ENCODE measurements at regions not wholly inside any gene's neighbourhood (a gene's known extent, or its start where the extent isn't known, plus 50 kb on each side); places are given as distances from the start of the nearest gene placed in this dataset.

DNA sequence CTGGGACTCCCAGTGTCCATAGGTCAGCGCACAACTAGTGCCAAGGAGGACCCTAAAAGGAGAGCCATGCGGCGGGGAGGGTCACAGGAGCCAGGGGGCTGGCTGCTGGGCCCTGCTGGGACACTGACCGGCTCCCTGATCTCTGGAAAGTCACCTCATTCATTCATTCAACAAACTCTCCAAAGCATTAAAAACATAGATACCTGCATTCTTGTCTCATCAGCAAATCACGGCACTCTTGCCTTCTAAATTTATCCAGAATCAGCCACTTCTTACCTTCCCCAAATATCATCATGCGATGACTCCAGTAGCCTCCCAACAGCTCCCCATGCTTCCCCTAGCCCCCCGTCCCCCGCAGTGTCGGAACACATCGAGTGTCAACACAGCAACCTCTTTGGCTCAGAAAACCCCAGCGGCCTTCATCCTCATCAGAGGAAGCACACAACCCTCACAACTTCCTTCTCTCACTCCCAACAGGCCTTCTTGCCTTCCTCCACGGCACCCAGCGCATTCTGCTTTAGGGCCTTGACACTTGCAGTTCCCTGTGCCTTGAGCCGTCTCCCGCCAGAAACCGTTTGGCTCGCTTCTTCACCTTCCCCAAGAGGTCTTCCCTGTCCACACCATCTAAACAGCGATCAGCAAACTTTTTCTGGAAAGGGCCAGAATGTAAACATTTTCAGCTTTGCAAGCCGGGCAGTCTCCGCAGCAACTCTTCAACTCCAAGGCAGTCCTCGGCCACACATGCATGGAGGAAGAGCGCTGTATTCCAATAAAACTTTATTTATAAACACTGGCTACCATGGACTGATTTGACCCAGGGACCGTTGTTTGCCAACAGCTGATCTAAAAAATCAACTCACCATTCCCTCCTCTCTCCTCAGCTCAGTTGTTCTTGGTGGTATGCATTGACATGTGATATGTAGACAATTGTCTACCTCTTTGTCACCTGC is 119.5 kb upstream of the TNRC6C start:
- Mint-ChIP-seq H3K9me3 (ENCODE audit: unreplicated experiment) (no peaks in the 10 kb centered on the region), H3K4me1 (ENCODE audit: unreplicated experiment) (peaks cover 39% of the 10 kb centered on the region)

GRCh38 chr17:77839698-77840512 is 118.6 kb upstream of the TNRC6C start:
- Mint-ChIP-seq H3K27me3 (ENCODE audit: unreplicated experiment) (no peaks in the 10 kb centered on the region), H3K9me3 (ENCODE audit: unreplicated experiment) (no peaks in the 10 kb centered on the region), H3K36me3 (ENCODE audit: unreplicated experiment) (no peaks in the 10 kb centered on the region), H3K4me3 (ENCODE audit: unreplicated experiment) (no peak overlapping the region), H3K27ac (ENCODE audit: unreplicated experiment) (no peak overlapping the region), H3K4me1 (ENCODE audit: unreplicated experiment) (peaks cover 30% of the 10 kb centered on the region)
- no peak for DNase-seq (ENCODE audit: extremely low spot score, unreplicated experiment)
- TF ChIP-seq, protein P1, sequence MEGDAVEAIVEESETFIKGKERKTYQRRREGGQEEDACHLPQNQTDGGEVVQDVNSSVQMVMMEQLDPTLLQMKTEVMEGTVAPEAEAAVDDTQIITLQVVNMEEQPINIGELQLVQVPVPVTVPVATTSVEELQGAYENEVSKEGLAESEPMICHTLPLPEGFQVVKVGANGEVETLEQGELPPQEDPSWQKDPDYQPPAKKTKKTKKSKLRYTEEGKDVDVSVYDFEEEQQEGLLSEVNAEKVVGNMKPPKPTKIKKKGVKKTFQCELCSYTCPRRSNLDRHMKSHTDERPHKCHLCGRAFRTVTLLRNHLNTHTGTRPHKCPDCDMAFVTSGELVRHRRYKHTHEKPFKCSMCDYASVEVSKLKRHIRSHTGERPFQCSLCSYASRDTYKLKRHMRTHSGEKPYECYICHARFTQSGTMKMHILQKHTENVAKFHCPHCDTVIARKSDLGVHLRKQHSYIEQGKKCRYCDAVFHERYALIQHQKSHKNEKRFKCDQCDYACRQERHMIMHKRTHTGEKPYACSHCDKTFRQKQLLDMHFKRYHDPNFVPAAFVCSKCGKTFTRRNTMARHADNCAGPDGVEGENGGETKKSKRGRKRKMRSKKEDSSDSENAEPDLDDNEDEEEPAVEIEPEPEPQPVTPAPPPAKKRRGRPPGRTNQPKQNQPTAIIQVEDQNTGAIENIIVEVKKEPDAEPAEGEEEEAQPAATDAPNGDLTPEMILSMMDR (IDR thresholded peaks at IDR 0.05): no peak

More for the DNA sequence above, 119.5 kb upstream of the TNRC6C start:
- no peak overlapping the region for H3K27ac Mint-ChIP-seq (ENCODE audit: unreplicated experiment)
- TF ChIP-seq, protein P1 (IDR thresholded peaks at IDR 0.05): no peak
- DNase-seq (ENCODE audit: extremely low spot score, unreplicated experiment): no peak
- no peaks in the 10 kb centered on the region for H3K36me3 Mint-ChIP-seq (ENCODE audit: unreplicated experiment)
- H3K4me3 Mint-ChIP-seq (ENCODE audit: unreplicated experiment): no peak overlapping the region
- no peaks in the 10 kb centered on the region for H3K27me3 Mint-ChIP-seq (ENCODE audit: unreplicated experiment)

GRCh38 chr17:77840513-77841165 is 117.9 kb upstream of the TNRC6C start:
- no peak overlapping the region for H3K27ac Mint-ChIP-seq (ENCODE audit: unreplicated experiment)
- H3K4me3 Mint-ChIP-seq (ENCODE audit: unreplicated experiment): no peak overlapping the region
- H3K9me3 Mint-ChIP-seq (ENCODE audit: unreplicated experiment): no peaks in the 10 kb centered on the region
- no peaks in the 10 kb centered on the region for H3K27me3 Mint-ChIP-seq (ENCODE audit: unreplicated experiment)
- TF ChIP-seq, protein P1 (IDR thresholded peaks at IDR 0.05): no peak
- H3K4me1 Mint-ChIP-seq (ENCODE audit: unreplicated experiment): peaks cover 29% of the 10 kb centered on the region
- DNase-seq (ENCODE audit: extremely low spot score, unreplicated experiment): no peak
- H3K36me3 Mint-ChIP-seq (ENCODE audit: unreplicated experiment): no peaks in the 10 kb centered on the region

DNA sequence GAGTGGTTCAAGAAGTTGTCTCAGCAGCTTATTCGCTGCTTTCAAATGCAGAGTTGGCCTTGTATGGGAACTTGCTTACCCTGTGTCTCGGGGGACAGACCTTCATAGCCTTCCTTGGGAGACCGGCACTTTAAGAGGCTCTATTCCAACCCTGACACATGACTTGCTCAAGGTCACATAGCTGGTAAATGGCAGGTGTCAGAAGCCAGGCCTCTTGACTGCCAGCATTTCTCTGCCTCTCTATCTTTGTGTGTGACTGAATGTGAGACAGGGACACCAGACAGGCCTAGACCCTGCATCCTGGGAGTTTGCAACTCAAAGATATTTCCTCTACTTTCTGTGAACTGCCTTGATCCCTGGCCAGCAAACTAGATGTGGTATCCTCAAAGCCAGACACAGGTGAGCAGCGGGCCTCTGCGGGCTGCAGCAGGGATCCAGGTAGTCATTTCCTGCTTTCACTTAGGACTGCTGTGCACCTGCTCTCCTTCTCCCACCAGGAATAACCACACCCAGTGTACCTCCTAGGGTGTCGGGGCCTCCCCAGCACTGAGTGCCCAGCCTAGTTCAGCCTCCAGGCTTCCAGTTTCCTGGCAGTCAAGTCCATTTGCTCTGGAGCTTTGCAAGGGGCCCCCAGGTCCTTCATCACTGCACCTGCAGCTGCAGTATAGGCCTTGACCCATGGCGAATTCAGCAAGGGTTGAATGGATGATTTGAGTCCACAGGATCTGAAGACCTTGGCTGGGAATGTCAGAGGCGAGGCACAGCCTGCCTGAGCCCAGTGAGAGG is 116.6 kb upstream of the TNRC6C start:
- Mint-ChIP-seq H3K9me3 (ENCODE audit: unreplicated experiment) (no peaks in the 10 kb centered on the region), H3K36me3 (ENCODE audit: unreplicated experiment) (no peaks in the 10 kb centered on the region), H3K27ac (ENCODE audit: unreplicated experiment) (no peak overlapping the region), H3K27me3 (ENCODE audit: unreplicated experiment) (no peaks in the 10 kb centered on the region), H3K4me3 (ENCODE audit: unreplicated experiment) (no peak overlapping the region), H3K4me1 (ENCODE audit: unreplicated experiment) (peaks cover 29% of the 10 kb centered on the region)
- DNase-seq (ENCODE audit: extremely low spot score, unreplicated experiment): no peak
- TF ChIP-seq, protein P1 (IDR thresholded peaks at IDR 0.05): no peak

Measured in osteocyte (in vitro differentiated cells).